B cell (primary cell): ENCODE measurements at regions not wholly inside any gene's neighbourhood (a gene's known extent, or its start where the extent isn't known, plus 50 kb on each side); places are given as distances from the start of the nearest gene placed in this dataset.

ENCODE experiments used
- ATAC-seq: fragments of 200-7000 bp; cut with Tn5 transposase; one replicate; pipeline ENCODE4 v1.10.0; 2021; ENCODE audit warnings: low read depth, mild to moderate bottlenecking, moderate number of reproducible peaks, moderate library complexity
- CTCF ChIA-PET: fragments of 350-600 bp; sonication (Branson Sonifier 250); formaldehyde crosslinking; loops from one replicate; lab custom pipeline; 2021; ENCODE audit warnings: antibody characterized with exemption, inconsistent platforms; lab: Charles Lee
- POLR2A ChIA-PET: fragments of 350-600 bp; sonication (Branson Sonifier 250); formaldehyde crosslinking; loops from one replicate; lab custom pipeline; 2021; ENCODE audit warnings: antibody characterized with exemption; lab: Charles Lee
- DNase-seq: peaks from one replicate; pipeline ENCODE4 v3.0.0; 2013
- H2AFZ ChIP-seq: 2 replicates; pipeline ENCODE4 v1.6.1; 2012; ENCODE audit warnings: mild to moderate bottlenecking, low read depth, low read length; ENCODE audit not compliant: insufficient read depth, poor library complexity, severe bottlenecking
- H3K27ac ChIP-seq, 2 donors: 1 replicate in 1 of 2; 2 replicates in 1 of 2; pipeline ENCODE4 v1.5.1; 2012 to 2013; ENCODE audit warnings: low read length in 2 of 2, mild to moderate bottlenecking in 2 of 2, moderate library complexity in 1 of 2
- H3K27me3 ChIP-seq, 4 experiments: fragments of 200-600 bp in 1 of 4; sonication (generic) in 1 of 4; replicated peaks in 1 of 4; 1 replicate in 2 of 4; 2 replicates in 2 of 4; pipeline versions ENCODE4 v1.6.1 to v1.7.0; 2013 to 2016; ENCODE audit warnings: low read length in 3 of 4, mild to moderate bottlenecking in 2 of 4, mixed read lengths in 1 of 4, moderate library complexity in 1 of 4; ENCODE audit not compliant: insufficient read depth in 4 of 4, control insufficient read depth in 3 of 4; ENCODE audit errors: control extremely low read depth in 1 of 4
- H3K36me3 ChIP-seq, 2 experiments: replicated peaks in 1 of 2; 1 replicate in 1 of 2; 2 replicates in 1 of 2; pipeline versions ENCODE4 v1.6.1 to v1.7.1; 2013; ENCODE audit warnings: low read length in 1 of 2; ENCODE audit not compliant: insufficient read depth in 2 of 2, control insufficient read depth in 1 of 2; ENCODE audit errors: control extremely low read depth in 1 of 2, extremely low read depth in 1 of 2
- H3K4me1 ChIP-seq, 2 donors: fragments of 200-600 bp in 1 of 2; sonication (generic) in 1 of 2; 1 replicate in 1 of 2; 2 replicates in 1 of 2; pipeline versions ENCODE4 v1.5.1 to v1.6.1; 2013 to 2017; ENCODE audit warnings: low read length in 2 of 2; ENCODE audit not compliant: control insufficient read depth in 2 of 2, insufficient read depth in 2 of 2
- H3K4me2 ChIP-seq: replicated peaks from 2 replicates; pipeline ENCODE3; 2012; ENCODE audit warnings: mild to moderate bottlenecking, low read depth, low read length; ENCODE audit not compliant: poor library complexity, severe bottlenecking
- H3K4me3 ChIP-seq, 5 experiments: fragments of 200-600 bp in 1 of 5; sonication (generic) in 1 of 5; 1 replicate in 3 of 5; 2 replicates in 2 of 5; pipeline versions ENCODE4 v1.5.1 to v1.7.0; 2011 to 2016; ENCODE audit warnings: low read length in 4 of 5, mild to moderate bottlenecking in 4 of 5, low read depth in 2 of 5, control low read depth in 1 of 5, moderate library complexity in 1 of 5; ENCODE audit not compliant: insufficient read depth in 1 of 5; ENCODE audit errors: control extremely low read depth in 1 of 5, extremely low read depth in 1 of 5
- H3K79me2 ChIP-seq: fragments of 200-600 bp; sonication (generic); one replicate; pipeline ENCODE4 v1.6.0; 2016; ENCODE audit warnings: low read length; ENCODE audit not compliant: control insufficient read depth, insufficient read depth
- H3K9ac ChIP-seq: fragments of 200-600 bp; sonication (generic); 2 replicates; pipeline ENCODE4 v1.6.1; 2017; ENCODE audit warnings: mild to moderate bottlenecking, low read length, moderate library complexity
- H3K9me3 ChIP-seq, 3 donors: one replicate each; pipeline versions ENCODE4 v1.6.1 to v1.7.1; 2013; ENCODE audit warnings: low read length in 2 of 3; ENCODE audit not compliant: control insufficient read depth in 2 of 3, insufficient read depth in 1 of 3; ENCODE audit errors: control extremely low read depth in 1 of 3
- H4K20me1 ChIP-seq: 2 replicates; pipeline ENCODE4 v1.6.0; 2012; ENCODE audit warnings: mild to moderate bottlenecking, low read length; ENCODE audit not compliant: insufficient read depth, control insufficient read depth, poor library complexity, severe bottlenecking
- H3K27ac Mint-ChIP-seq: one replicate; pipeline ENCODE4 v1.8.0; 2021; ENCODE audit warnings: mixed read lengths
- H3K27me3 Mint-ChIP-seq: one replicate; pipeline ENCODE4 v1.8.0; 2021; ENCODE audit warnings: mixed read lengths
- H3K4me1 Mint-ChIP-seq: one replicate; pipeline ENCODE4 v1.8.0; 2021; ENCODE audit warnings: mixed read lengths
- H3K4me3 Mint-ChIP-seq: one replicate; pipeline ENCODE4 v1.8.0; 2021; ENCODE audit warnings: mixed read lengths
- H3K9me3 Mint-ChIP-seq: one replicate; pipeline ENCODE4 v1.8.0; 2022; ENCODE audit warnings: mixed read lengths; ENCODE audit not compliant: insufficient read depth
- CTCF ChIP-seq: fragments of 200-600 bp; IDR thresholded peaks from one replicate; pipeline ENCODE4 v1.8.0; 2022; ENCODE audit warnings: antibody characterized with exemption, mild to moderate bottlenecking
- EZH2 ChIP-seq: IDR thresholded peaks from 2 replicates; pipeline ENCODE4 v1.6.1; 2012; ENCODE audit warnings: borderline replicate concordance, low read depth, mild to moderate bottlenecking, moderate library complexity, low read length; ENCODE audit not compliant: insufficient read depth, poor library complexity, severe bottlenecking
- WGBS: methylation state at CpG from one replicate; pipeline ENCODE4 v1.1.5; 2013; ENCODE audit warnings: missing lambda C conversion rate; ENCODE audit not compliant: insufficient coverage; 5-methylcytosine and 5-hydroxymethylcytosine counted together
- intact Hi-C: fragments of 100-400 bp; cut with micrococcal nuclease; formaldehyde crosslinking; loops from one replicate; pipeline ENCODE4 v1.10.0; 2022

- Mint-ChIP-seq H3K27me3 (no peaks in the 10 kb centered on the region), H3K9me3 (no peaks in the 10 kb centered on the region), H3K4me1 (no peaks in the 10 kb centered on the region), H3K4me3 (no peak overlapping the region), H3K27ac (no peak overlapping the region)
- TF ChIP-seq CTCF (no peak), EZH2 (no peak)
- H3K4me1 ChIP-seq, result no peaks in the 10 kb centered on the region
- POLR2A ChIA-PET, result no interaction called here
- no peak overlapping the region for H3K27ac ChIP-seq
- CTCF ChIA-PET, result no interaction called here
- ATAC-seq, result no peak
- H3K4me3 ChIP-seq, result no peak overlapping the region
- no peak overlapping the region for H3K9ac ChIP-seq
- H3K36me3 ChIP-seq, result no peaks in the 10 kb centered on the region
- H4K20me1 ChIP-seq, result no peaks in the 10 kb centered on the region
- H3K79me2 ChIP-seq, result no peaks in the 10 kb centered on the region
- no peaks in the 10 kb centered on the region for H3K9me3 ChIP-seq
- no peak for DNase-seq
- intact Hi-C loops, result no loop called here
- WGBS, result 97% methylated on average over 13 of the region's 13 CpGs
- H3K27me3 ChIP-seq, result no peaks in the 10 kb centered on the region
- no peak overlapping the region for H2AFZ ChIP-seq
- no peak overlapping the region for H3K4me2 ChIP-seq
Measured at GRCh38 chr12:28645891-28646290, 455.6 kb downstream of the CCDC91 start.

- peaks cover 0 to 1% (median 0%) of the 10 kb centered on the region in 3 donors for H3K9me3 ChIP-seq
- no peak overlapping the region for H3K4me3 ChIP-seq
- no CpG with 5 or more reads among the region's 1 CpG for WGBS
- H3K4me2 ChIP-seq, result no peak overlapping the region
- TF ChIP-seq EZH2, result no peak
- TF ChIP-seq CTCF, result no peak
- no peak overlapping the region for H3K27ac ChIP-seq
- no peak overlapping the region for H3K9ac ChIP-seq
- Mint-ChIP-seq H3K27me3 (no peaks in the 10 kb centered on the region), H3K27ac (no peak overlapping the region), H3K9me3 (peaks cover 7% of the 10 kb centered on the region), H3K4me1 (no peaks in the 10 kb centered on the region), H3K4me3 (no peak overlapping the region)
- ChIA-PET POLR2A (no interaction called here), CTCF (no interaction called here)
- intact Hi-C loops, result no loop called here
- no peaks in the 10 kb centered on the region for H3K27me3 ChIP-seq
- no peaks in the 10 kb centered on the region for H4K20me1 ChIP-seq
- no peaks in the 10 kb centered on the region for H3K36me3 ChIP-seq
- no peaks in the 10 kb centered on the region for H3K79me2 ChIP-seq
- DNase-seq, result no peak
- ATAC-seq, result no peak
- H3K4me1 ChIP-seq, result no peaks in the 10 kb centered on the region
- no peak overlapping the region for H2AFZ ChIP-seq
Measured at GRCh38 chr12:28650906-28651305, 460.6 kb downstream of the CCDC91 start.
